HFF-Myc (cell line): ENCODE measurements at regions not wholly inside any gene's neighbourhood (a gene's known extent, or its start where the extent isn't known, plus 50 kb on each side); places are given as distances from the start of the nearest gene placed in this dataset.

ENCODE experiments used
- DNase-seq: peaks from one replicate; pipeline ENCODE4 v3.0.0-alpha.2; 2011; ENCODE audit warnings: low read depth; ENCODE audit errors: extremely low read depth
- H3K4me3 ChIP-seq: replicated peaks from 2 replicates; pipeline ENCODE4 v1.5.1; 2011; ENCODE audit warnings: low read depth, mild to moderate bottlenecking, control low read depth, low read length
- CTCF ChIP-seq: IDR thresholded peaks from 2 replicates; pipeline ENCODE4 v1.5.1; 2012; ENCODE audit warnings: mild to moderate bottlenecking, low read depth, low read length, control low read depth; ENCODE audit errors: missing control alignments

DNA sequence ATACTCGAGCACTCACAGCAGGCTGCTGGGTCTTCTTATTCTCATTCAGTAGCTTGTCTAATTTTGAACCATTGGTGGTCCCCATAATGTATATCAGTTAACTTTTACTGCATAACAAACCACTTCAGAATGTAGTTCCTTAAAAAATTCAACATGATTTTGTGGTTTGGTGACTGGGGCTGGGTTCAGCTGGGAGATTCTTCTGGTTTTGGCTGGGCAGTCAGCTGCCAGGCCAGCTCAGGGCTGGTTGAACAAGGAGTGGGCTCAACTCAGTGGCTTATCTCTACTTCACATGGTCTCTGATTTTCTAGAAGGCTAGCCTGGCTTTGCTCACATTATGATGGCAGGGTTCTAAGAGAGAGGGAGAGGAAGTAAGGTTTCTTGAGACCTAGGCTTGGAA lies 292.4 kb upstream of the CHD6 start:
- H3K4me3 ChIP-seq, result no peak overlapping the region
- TF ChIP-seq CTCF, result no peak
- no peak for DNase-seq

DNA sequence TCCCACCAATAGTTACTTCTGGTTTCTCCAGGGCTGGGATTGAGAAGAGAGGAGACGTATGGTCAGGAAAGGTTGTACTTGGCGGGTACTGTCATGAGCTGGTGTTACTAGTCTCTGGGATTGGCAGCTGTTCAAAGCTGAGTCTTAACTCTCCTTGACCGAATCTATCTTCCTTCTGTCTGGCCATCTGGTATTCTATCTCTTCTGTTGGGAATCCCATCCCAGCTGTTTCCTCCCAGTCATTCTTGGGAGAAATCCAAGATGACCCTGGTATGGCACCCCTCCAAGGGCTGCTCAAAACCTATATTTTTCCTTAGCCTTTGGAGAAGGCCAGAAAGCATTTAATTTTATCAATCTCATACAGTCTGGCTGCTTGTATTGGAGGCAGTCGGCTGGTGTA lies 287.0 kb upstream of the CHD6 start:
- TF ChIP-seq CTCF, result no peak
- no peak overlapping the region for H3K4me3 ChIP-seq

GRCh38 chr20:41903586-41903985 lies 285.4 kb upstream of the CHD6 start:
- no peak for TF ChIP-seq CTCF
- H3K4me3 ChIP-seq, result no peak overlapping the region
- DNase-seq, result no peak

More for the DNA sequence above, 287.0 kb upstream of the CHD6 start:
- DNase-seq, result no peak

GRCh38 chr20:41902346-41902745 lies 284.2 kb upstream of the CHD6 start:
- no peak for TF ChIP-seq CTCF
- no peak overlapping the region for H3K4me3 ChIP-seq
- DNase-seq, result no peak

GRCh38 chr20:41900201-41900691 lies 282.1 kb upstream of the CHD6 start:
- DNase-seq, result no peak
- no peak for TF ChIP-seq CTCF
- no peak overlapping the region for H3K4me3 ChIP-seq

- TF ChIP-seq CTCF, result no peak
- H3K4me3 ChIP-seq, result no peak overlapping the region
- no peak for DNase-seq
Observed at GRCh38 chr20:41897708-41898107, 279.5 kb upstream of the CHD6 start.
